Bronchial epithelial cell (primary cell): ENCODE measurements at regions not wholly inside any gene's neighbourhood (a gene's known extent, or its start where the extent isn't known, plus 50 kb on each side); places are given as distances from the start of the nearest gene placed in this dataset.

Experiments
- DNase-seq: peaks from one replicate; pipeline ENCODE4 v3.0.0-alpha.2; 2010; ENCODE audit warnings: low read depth
- FAIRE-seq: peaks from 2 replicates; lab custom pipeline; 2011; peaks lifted over from hg19 to GRCh38; lab: Jason Lieb, UNC
- H3K27me3 ChIP-seq: 2 replicates; pipeline ENCODE4 v1.5.1; 2011; ENCODE audit warnings: low read length; ENCODE audit not compliant: control insufficient read depth, insufficient read depth
- H3K36me3 ChIP-seq: 2 replicates; pipeline ENCODE4 v1.5.1; 2011; ENCODE audit warnings: low read length; ENCODE audit not compliant: control insufficient read depth, insufficient read depth
- H3K4me3 ChIP-seq: 2 replicates; pipeline ENCODE4 v1.5.1; 2011; ENCODE audit warnings: mild to moderate bottlenecking, low read depth, low read length, control low read depth
- TF ChIP-seq, protein P1 (sequence below): IDR thresholded peaks from 2 replicates; pipeline ENCODE4 v1.5.1; 2011; ENCODE audit warnings: mild to moderate bottlenecking, moderate library complexity, low read length, control low read depth, inconsistent platforms; ENCODE audit not compliant: insufficient read depth, severe bottlenecking

DNA sequence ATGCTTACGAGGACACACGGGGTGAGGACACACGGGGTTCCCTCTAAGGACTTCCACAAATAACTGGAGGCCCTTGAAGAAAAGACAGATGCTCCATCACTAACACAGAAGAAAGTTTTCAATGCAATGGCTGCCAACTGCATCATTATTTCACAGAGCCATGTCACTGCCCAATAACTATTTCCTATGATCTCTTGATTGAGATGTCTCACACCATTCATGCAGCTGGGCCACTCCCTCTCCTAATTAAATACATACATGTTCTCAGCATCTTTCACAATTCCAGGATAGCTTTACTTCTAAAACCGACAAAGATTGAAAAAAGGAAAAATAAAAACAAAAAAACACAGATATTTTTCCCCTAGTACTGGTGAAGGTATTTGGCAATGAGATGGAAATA lies 650.8 kb downstream of the SEMA5A start:
- DNase-seq (no peak), FAIRE-seq (no peak)

DNA sequence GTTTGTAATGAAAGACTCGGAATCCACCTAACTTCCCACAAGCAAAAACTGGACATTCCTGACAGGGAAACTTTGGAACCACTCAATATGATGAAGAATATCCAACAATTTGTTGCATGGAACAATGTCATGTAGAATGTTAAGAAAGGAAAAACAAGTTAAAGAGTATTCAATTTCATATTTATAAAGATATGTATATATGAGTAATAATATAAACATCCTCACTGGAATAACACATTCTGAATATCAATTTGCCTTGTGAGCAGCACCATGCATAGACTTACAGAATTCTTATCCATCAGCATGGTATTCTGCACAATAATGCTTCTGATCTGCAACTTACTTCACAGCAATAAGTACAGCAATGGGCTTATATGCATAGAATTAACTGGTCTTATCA lies 650.3 kb downstream of the SEMA5A start:
- Histone ChIP-seq H3K36me3 (no peaks in the 10 kb centered on the region), H3K27me3 (no peaks in the 10 kb centered on the region), H3K4me3 (no peak overlapping the region)
- no peak for FAIRE-seq
- TF ChIP-seq, protein P1, sequence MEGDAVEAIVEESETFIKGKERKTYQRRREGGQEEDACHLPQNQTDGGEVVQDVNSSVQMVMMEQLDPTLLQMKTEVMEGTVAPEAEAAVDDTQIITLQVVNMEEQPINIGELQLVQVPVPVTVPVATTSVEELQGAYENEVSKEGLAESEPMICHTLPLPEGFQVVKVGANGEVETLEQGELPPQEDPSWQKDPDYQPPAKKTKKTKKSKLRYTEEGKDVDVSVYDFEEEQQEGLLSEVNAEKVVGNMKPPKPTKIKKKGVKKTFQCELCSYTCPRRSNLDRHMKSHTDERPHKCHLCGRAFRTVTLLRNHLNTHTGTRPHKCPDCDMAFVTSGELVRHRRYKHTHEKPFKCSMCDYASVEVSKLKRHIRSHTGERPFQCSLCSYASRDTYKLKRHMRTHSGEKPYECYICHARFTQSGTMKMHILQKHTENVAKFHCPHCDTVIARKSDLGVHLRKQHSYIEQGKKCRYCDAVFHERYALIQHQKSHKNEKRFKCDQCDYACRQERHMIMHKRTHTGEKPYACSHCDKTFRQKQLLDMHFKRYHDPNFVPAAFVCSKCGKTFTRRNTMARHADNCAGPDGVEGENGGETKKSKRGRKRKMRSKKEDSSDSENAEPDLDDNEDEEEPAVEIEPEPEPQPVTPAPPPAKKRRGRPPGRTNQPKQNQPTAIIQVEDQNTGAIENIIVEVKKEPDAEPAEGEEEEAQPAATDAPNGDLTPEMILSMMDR = no peak
- DNase-seq = no peak

More for the DNA sequence above, 650.8 kb downstream of the SEMA5A start:
- H3K36me3 ChIP-seq = no peaks in the 10 kb centered on the region
- no peaks in the 10 kb centered on the region for H3K27me3 ChIP-seq
- TF ChIP-seq, protein P1 = no peak
- no peak overlapping the region for H3K4me3 ChIP-seq

DNA sequence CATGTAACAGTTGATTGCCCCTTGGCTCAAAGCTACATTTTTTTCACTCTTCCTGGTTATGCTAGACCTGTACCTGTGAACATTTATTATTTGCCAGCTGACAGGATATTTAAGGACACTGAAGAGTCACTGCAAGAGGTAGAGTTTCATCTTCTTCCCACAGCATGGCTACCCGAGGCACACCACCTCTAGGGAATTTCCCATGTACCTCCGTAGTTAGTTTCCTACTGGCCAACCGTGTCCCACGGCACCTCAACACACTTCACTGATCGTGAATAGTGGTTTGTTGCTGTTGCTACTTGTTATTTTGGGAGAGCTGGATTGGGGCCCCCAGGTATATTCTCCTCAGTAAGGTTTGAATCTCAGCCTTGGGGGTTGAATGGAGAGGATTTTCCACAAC lies 648.6 kb downstream of the SEMA5A start:
- DNase-seq (no peak), FAIRE-seq (no peak)
- no peaks in the 10 kb centered on the region for H3K36me3 ChIP-seq
- no peaks in the 10 kb centered on the region for H3K27me3 ChIP-seq
- TF ChIP-seq, protein P1 = no peak
- no peak overlapping the region for H3K4me3 ChIP-seq

DNA sequence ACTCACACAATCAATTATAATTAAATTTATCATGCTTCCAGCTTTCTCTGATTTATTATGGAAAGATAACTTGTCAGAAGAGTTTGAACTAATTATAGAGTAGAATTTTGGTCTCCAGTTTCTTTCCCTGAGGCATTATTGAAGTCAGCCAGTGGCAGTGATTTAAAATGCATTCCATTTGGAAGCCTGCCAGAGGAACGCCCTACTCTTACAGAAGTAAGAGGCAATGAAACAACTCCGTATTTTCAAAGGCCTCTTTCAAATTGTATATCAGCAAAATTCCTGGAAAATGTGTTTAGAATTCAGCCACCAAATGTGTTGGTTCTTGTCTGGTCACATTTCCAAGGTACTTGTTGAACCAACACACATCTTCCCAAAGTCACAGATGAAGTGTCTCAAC lies 640.9 kb downstream of the SEMA5A start:
- FAIRE-seq = no peak

DNA sequence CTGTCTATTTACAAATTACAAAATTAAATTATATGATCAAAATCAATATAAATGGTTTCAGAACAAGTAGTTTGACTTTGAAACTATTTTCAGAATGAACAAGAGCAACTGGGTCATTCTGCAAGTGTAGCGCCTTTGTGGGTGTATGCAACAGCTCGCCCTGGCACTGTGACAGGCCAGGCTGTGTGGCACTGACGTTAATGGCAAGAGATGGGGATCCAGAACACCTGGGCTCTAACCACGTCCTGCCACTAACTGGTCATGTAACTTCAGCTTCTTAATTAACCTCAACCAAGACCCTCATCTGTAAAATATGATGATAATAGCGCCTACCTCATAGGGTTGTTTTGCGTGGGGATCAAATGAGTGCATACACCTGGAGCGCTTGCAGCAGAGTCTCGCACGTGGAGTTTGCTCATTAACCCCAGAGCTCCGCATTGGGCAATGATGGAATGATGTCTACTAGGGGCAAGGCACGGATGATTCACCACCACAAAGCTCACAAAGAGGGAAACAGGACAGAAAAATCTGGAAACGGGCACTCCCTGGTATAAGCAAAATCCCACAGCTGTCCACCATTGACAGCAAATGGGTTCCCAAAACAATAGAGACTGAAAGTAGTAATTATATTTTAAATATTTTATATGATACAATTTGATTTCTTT lies 639.4 kb downstream of the SEMA5A start:
- no peak overlapping the region for H3K4me3 ChIP-seq
- FAIRE-seq = no peak
- peak; percentile 71 for DNase-seq
- TF ChIP-seq, protein P1 = no peak
- no peaks in the 10 kb centered on the region for H3K36me3 ChIP-seq
- H3K27me3 ChIP-seq = no peaks in the 10 kb centered on the region

More for the DNA sequence above, 640.9 kb downstream of the SEMA5A start:
- TF ChIP-seq, protein P1 = no peak
- Histone ChIP-seq H3K27me3 (no peaks in the 10 kb centered on the region), H3K36me3 (no peaks in the 10 kb centered on the region), H3K4me3 (no peak overlapping the region)
- peak; percentile 78 for DNase-seq
